GM23248 (cell line): ENCODE measurements at regions not wholly inside any gene's neighbourhood (a gene's known extent, or its start where the extent isn't known, plus 50 kb on each side); places are given as distances from the start of the nearest gene placed in this dataset.

Source experiments
- EZH2 ChIP-seq: fragments of 200-600 bp; sonication (generic); IDR thresholded peaks from 2 replicates; pipeline ENCODE4 v1.6.1; 2018; ENCODE audit warnings: antibody characterized with exemption, mild to moderate bottlenecking; ENCODE audit not compliant: insufficient read depth, poor library complexity, severe bottlenecking
- EZH2phosphoT487 ChIP-seq: fragments of 200-600 bp; sonication (generic); IDR thresholded peaks from 2 replicates; pipeline ENCODE4 v1.6.1; 2018; ENCODE audit warnings: antibody characterized with exemption, moderate library complexity, mild to moderate bottlenecking, low read depth; ENCODE audit not compliant: insufficient read depth

- TF ChIP-seq EZH2: no peak
- TF ChIP-seq EZH2phosphoT487: no peak
Measured at GRCh38 chr7:131699323-131699722, 142.9 kb upstream of the PODXL start.
